Naive thymus-derived CD4-positive, alpha-beta T cell (primary cell): ENCODE measurements at regions not wholly inside any gene's neighbourhood (a gene's known extent, or its start where the extent isn't known, plus 50 kb on each side); places are given as distances from the start of the nearest gene placed in this dataset.

Source experiments
- ATAC-seq: fragments of 150-1000 bp; cut with Tn5 transposase; 2 replicates; pipeline ENCODE4 v1.10.0; 2021; ENCODE audit warnings: mild to moderate bottlenecking, moderate library complexity
- CTCF ChIA-PET: fragments of 350-600 bp; sonication (Branson Sonifier 250); formaldehyde crosslinking; loops from one replicate; lab custom pipeline; 2021; ENCODE audit warnings: antibody characterized with exemption; lab: Charles Lee
- POLR2A ChIA-PET: fragments of 350-600 bp; sonication (Branson Sonifier 250); formaldehyde crosslinking; loops from one replicate; lab custom pipeline; 2021; ENCODE audit warnings: antibody characterized with exemption, inconsistent platforms; lab: Charles Lee
- DNase-seq, 9 donors: peaks; one replicate each; pipeline versions ENCODE4 v3.0.0 to v3.0.0-alpha.2; 2020 to 2022; ENCODE audit warnings: mixed read lengths in 1 of 9
- H3K27ac ChIP-seq: one replicate; pipeline ENCODE4 v1.7.0; 2013; ENCODE audit warnings: mild to moderate bottlenecking, low read depth, low read length, moderate library complexity
- H3K27me3 ChIP-seq, 2 donors: one replicate each; pipeline ENCODE4 v1.7.0; 2013; ENCODE audit warnings: low read length in 2 of 2, mild to moderate bottlenecking in 2 of 2, moderate library complexity in 2 of 2; ENCODE audit not compliant: control insufficient read depth in 2 of 2, insufficient read depth in 2 of 2
- H3K36me3 ChIP-seq, 3 experiments: 1 replicate in 2 of 3; 2 replicates in 1 of 3; pipeline ENCODE4 v1.7.0; 2013; ENCODE audit warnings: low read length in 3 of 3, mild to moderate bottlenecking in 3 of 3, moderate library complexity in 1 of 3; ENCODE audit not compliant: insufficient read depth in 3 of 3, control insufficient read depth in 2 of 3
- H3K4me1 ChIP-seq, 2 donors: one replicate each; pipeline ENCODE4 v1.7.0; 2013; ENCODE audit warnings: low read length in 2 of 2, mild to moderate bottlenecking in 2 of 2, moderate library complexity in 1 of 2; ENCODE audit not compliant: control insufficient read depth in 2 of 2, insufficient read depth in 2 of 2
- H3K4me3 ChIP-seq: 2 replicates; pipeline ENCODE4 v1.7.0; 2013; ENCODE audit warnings: mild to moderate bottlenecking, low read length
- H3K9me3 ChIP-seq, 3 experiments: 1 replicate in 2 of 3; 2 replicates in 1 of 3; pipeline ENCODE4 v1.7.0; 2013; ENCODE audit warnings: low read length in 3 of 3; ENCODE audit not compliant: control insufficient read depth in 2 of 3
- H3K27ac Mint-ChIP-seq, 9 donors: one replicate each; pipeline ENCODE4 v1.8.0; 2020 to 2022; ENCODE audit warnings: mixed read lengths in 9 of 9, mild to moderate bottlenecking in 8 of 9, moderate library complexity in 5 of 9, inconsistent platforms in 2 of 9
- H3K27me3 Mint-ChIP-seq, 5 donors: one replicate each; pipeline ENCODE4 v1.8.0; 2021 to 2022; ENCODE audit warnings: mixed read lengths in 5 of 5, mild to moderate bottlenecking in 1 of 5
- H3K36me3 Mint-ChIP-seq, 5 donors: one replicate each; pipeline ENCODE4 v1.8.0; 2020 to 2022; ENCODE audit warnings: mixed read lengths in 5 of 5, mild to moderate bottlenecking in 3 of 5, inconsistent platforms in 1 of 5
- H3K4me1 Mint-ChIP-seq, 7 donors: one replicate each; pipeline ENCODE4 v1.8.0; 2020 to 2022; ENCODE audit warnings: mixed read lengths in 7 of 7, mild to moderate bottlenecking in 3 of 7, inconsistent platforms in 1 of 7
- H3K4me3 Mint-ChIP-seq, 10 donors: one replicate each; pipeline ENCODE4 v1.8.0; 2020 to 2022; ENCODE audit warnings: mild to moderate bottlenecking in 10 of 10, mixed read lengths in 10 of 10, moderate library complexity in 6 of 10, inconsistent platforms in 2 of 10
- H3K9me3 Mint-ChIP-seq, 11 donors: one replicate each; pipeline ENCODE4 v1.8.0; 2020 to 2022; ENCODE audit warnings: mixed read lengths in 11 of 11, mild to moderate bottlenecking in 4 of 11, inconsistent platforms in 1 of 11, moderate library complexity in 1 of 11
- intact Hi-C, 2 donors: fragments of 100-400 bp; cut with micrococcal nuclease; formaldehyde crosslinking; loops; one replicate each; pipeline ENCODE4 v1.15.1; 2023

DNA sequence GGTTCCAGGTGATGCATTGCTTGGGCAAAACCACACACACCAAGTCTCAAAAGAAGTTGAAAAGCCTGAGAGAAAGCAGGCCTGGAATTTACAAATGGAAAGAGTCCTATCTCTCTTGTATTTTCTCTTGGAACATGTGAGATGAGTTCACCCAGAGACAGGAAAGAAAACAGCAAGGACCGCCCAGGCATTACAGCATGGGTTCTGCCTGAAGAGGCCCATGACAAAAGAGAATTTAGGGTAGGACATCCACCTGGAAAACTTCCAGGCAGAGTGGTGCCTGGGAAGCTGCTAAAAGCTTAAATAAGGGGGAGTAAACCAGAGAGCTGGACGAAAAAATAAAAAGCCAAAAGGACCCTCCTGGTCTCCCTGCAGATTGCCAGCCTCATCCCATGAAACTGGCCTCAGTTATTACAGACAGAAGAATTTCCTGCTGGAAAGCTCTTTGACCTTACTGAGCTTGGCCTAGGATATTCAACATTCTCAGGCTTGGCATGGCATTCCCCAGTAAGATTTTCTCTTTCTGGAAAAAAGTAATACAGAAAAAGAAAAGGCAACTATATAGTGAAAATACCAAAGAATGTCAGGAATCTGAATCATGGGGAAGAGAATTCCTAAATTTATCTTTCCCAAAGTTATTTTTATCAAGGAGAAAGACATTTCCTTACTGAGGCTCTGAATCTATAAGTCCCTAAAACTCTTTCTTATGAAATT, 121.3 kb upstream of the NUDT4 start:
- Mint-ChIP-seq H3K9me3 (peaks cover 0 to 26% (median 11%) of the 10 kb centered on the region in 11 donors), H3K27me3 (no peaks in the 10 kb centered on the region), H3K4me1 (no peaks in the 10 kb centered on the region), H3K36me3 (peaks cover 3 to 20% (median 5%) of the 10 kb centered on the region in 5 donors), H3K4me3 (no peak overlapping the region), H3K27ac (no peak overlapping the region)
- Histone ChIP-seq H3K4me3 (no peak overlapping the region), H3K9me3 (peaks cover 0 to 9% (median 7%) of the 10 kb centered on the region in 3 experiments), H3K36me3 (no peaks in the 10 kb centered on the region), H3K27ac (no peak overlapping the region), H3K4me1 (no peaks in the 10 kb centered on the region), H3K27me3 (no peaks in the 10 kb centered on the region)
- DNase-seq: no peak
- intact Hi-C loops: no loop called here
- ATAC-seq: no peak
- ChIA-PET CTCF (no interaction called here), POLR2A (no interaction called here)

DNA sequence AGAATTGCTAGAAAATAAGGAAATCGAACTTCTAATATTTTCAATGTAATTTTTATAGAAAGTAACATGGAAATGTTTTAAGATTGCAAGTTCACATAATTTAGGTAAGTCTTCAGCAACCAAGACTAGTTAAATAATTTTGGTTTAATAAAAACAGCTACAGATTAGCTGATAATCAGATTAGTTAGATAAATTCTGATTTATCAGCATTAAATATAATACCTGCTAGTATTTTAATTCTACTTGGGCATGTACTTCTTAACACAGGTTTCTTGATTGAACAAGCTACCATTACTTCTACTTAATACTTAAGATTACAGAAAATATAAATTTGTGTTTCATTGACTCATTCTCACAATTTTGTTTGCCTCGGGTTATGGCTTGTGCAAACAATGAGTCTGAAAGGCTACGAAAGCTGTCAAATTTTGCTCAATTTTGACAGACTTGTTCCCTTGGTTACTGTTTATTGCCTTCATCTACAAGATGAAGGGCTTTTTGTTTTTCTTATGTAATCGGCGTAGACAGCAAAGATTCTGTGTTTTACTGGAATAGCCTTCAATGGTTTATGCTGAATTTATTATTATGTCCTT, 116.1 kb upstream of the NUDT4 start:
- Mint-ChIP-seq H3K4me3 (no peak overlapping the region), H3K9me3 (peaks cover 0 to 2% (median 0%) of the 10 kb centered on the region in 11 donors), H3K27me3 (peaks cover 0 to 4% (median 0%) of the 10 kb centered on the region in 5 donors), H3K36me3 (no peaks in the 10 kb centered on the region), H3K4me1 (no peaks in the 10 kb centered on the region), H3K27ac (no peak overlapping the region)
- POLR2A ChIA-PET: no interaction called here
- no peak for ATAC-seq
- Histone ChIP-seq H3K9me3 (no peaks in the 10 kb centered on the region), H3K27ac (no peak overlapping the region), H3K4me1 (no peaks in the 10 kb centered on the region), H3K27me3 (no peaks in the 10 kb centered on the region), H3K4me3 (no peak overlapping the region), H3K36me3 (no peaks in the 10 kb centered on the region)
- no peak for DNase-seq
- CTCF ChIA-PET: interaction anchor here (1.3 kb wide), 1 partner anchor 14 kb away, joined by 5 read pairs; no protein-coding TSS in a partner anchor
- intact Hi-C loops: no loop called here

- no peak for ATAC-seq
- intact Hi-C loops: no loop called here
- peaks cover 0 to 10% (median 0%) of the 10 kb centered on the region in 5 donors for H3K36me3 Mint-ChIP-seq
- no peak for DNase-seq
- no peak overlapping the region for H3K4me3 Mint-ChIP-seq
- H3K4me3 ChIP-seq: no peak overlapping the region
- H3K4me1 Mint-ChIP-seq: peaks cover 5 to 21% (median 10%) of the 10 kb centered on the region in 7 donors
- POLR2A ChIA-PET: no interaction called here
- no peaks in the 10 kb centered on the region for H3K36me3 ChIP-seq
- peaks cover 0 to 4% of the 10 kb centered on the region in 2 donors for H3K4me1 ChIP-seq
- CTCF ChIA-PET: no interaction called here
- peak overlapping the region in 1 of 9 donors; percentile 6 for H3K27ac Mint-ChIP-seq
- peaks cover 0 to 9% (median 0%) of the 10 kb centered on the region in 11 donors for H3K9me3 Mint-ChIP-seq
- no peaks in the 10 kb centered on the region for H3K27me3 ChIP-seq
- no peaks in the 10 kb centered on the region for H3K9me3 ChIP-seq
- H3K27me3 Mint-ChIP-seq: no peaks in the 10 kb centered on the region
- H3K27ac ChIP-seq: no peak overlapping the region
Observed at GRCh38 chr12:93272997-93273396, 104.7 kb upstream of the NUDT4 start.

GRCh38 chr12:93273834-93274564, 103.7 kb upstream of the NUDT4 start:
- H3K36me3 Mint-ChIP-seq: peaks cover 0 to 8% (median 0%) of the 10 kb centered on the region in 5 donors
- ATAC-seq: no peak

GRCh38 chr12:93274937-93275336, 102.8 kb upstream of the NUDT4 start:
- H3K27ac Mint-ChIP-seq: peak overlapping the region in 1 of 9 donors; percentile 20
- no peaks in the 10 kb centered on the region for H3K9me3 ChIP-seq
- H3K9me3 Mint-ChIP-seq: peaks cover 0 to 9% (median 0%) of the 10 kb centered on the region in 11 donors
- no peaks in the 10 kb centered on the region for H3K27me3 ChIP-seq
- H3K27me3 Mint-ChIP-seq: no peaks in the 10 kb centered on the region
- peaks cover 0 to 4% of the 10 kb centered on the region in 2 donors for H3K4me1 ChIP-seq
- ChIA-PET CTCF (interaction anchor here (0.6 to 1.7 kb wide), 2 partner anchors 14 to 16 kb away, joined by 3 to 5 read pairs; no protein-coding TSS in a partner anchor), POLR2A (no interaction called here)
- DNase-seq (no peak), ATAC-seq (no peak)
- peaks cover 0 to 8% (median 0%) of the 10 kb centered on the region in 5 donors for H3K36me3 Mint-ChIP-seq
- H3K4me3 Mint-ChIP-seq: no peak overlapping the region
- H3K4me3 ChIP-seq: no peak overlapping the region
- H3K4me1 Mint-ChIP-seq: peaks cover 5 to 21% (median 10%) of the 10 kb centered on the region in 7 donors
- intact Hi-C loops: no loop called here
- H3K36me3 ChIP-seq: no peaks in the 10 kb centered on the region
- H3K27ac ChIP-seq: no peak overlapping the region

More at GRCh38 chr12:93273834-93274564, 103.7 kb upstream of the NUDT4 start:
- H3K4me3 Mint-ChIP-seq: peak overlapping the region in 6 of 10 donors; percentile 34 to 65 (median 49)
- H3K9me3 Mint-ChIP-seq: peaks cover 0 to 9% (median 0%) of the 10 kb centered on the region in 11 donors
- Histone ChIP-seq H3K27me3 (no peaks in the 10 kb centered on the region), H3K27ac (no peak overlapping the region), H3K36me3 (no peaks in the 10 kb centered on the region), H3K9me3 (no peaks in the 10 kb centered on the region), H3K4me3 (no peak overlapping the region), H3K4me1 (peaks cover 0 to 4% of the 10 kb centered on the region in 2 donors)
- H3K27me3 Mint-ChIP-seq: no peaks in the 10 kb centered on the region
- DNase-seq: no peak
- CTCF ChIA-PET: no interaction called here
- POLR2A ChIA-PET: no interaction called here
- peak overlapping the region in 6 of 9 donors; percentile 20 to 92 (median 40) for H3K27ac Mint-ChIP-seq
- intact Hi-C loops: no loop called here
- peaks cover 5 to 21% (median 10%) of the 10 kb centered on the region in 7 donors for H3K4me1 Mint-ChIP-seq

DNA sequence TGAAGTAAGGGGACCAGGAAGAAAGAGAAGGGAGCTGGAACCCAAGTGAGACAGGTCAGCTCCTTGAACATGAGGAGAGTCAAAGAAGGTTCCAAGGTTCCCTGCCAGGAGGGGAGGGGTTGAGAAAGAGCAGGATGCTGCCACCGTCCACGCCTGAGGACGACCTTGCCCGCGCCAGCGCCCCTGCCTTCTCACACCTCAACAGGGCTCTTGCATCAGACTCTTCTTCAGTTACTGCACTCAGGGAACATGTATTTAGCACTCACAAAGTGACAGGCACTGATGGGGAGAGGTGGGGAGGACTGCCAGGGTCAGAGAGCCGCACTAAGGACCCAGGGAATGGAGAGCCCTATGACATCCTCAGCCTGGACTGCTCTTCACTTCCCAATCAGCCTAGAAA, 102.1 kb upstream of the NUDT4 start:
- H3K36me3 ChIP-seq: no peaks in the 10 kb centered on the region

More for the DNA sequence above, 102.1 kb upstream of the NUDT4 start:
- no peak overlapping the region for H3K27ac ChIP-seq
- peaks cover 0 to 9% (median 0%) of the 10 kb centered on the region in 11 donors for H3K9me3 Mint-ChIP-seq
- CTCF ChIA-PET: interaction anchor here (0.6 to 1.7 kb wide), 2 partner anchors 15 to 16 kb away, joined by 3 to 5 read pairs; no protein-coding TSS in a partner anchor
- H3K4me3 Mint-ChIP-seq: no peak overlapping the region
- POLR2A ChIA-PET: no interaction called here
- H3K27ac Mint-ChIP-seq: no peak overlapping the region
- DNase-seq (no peak), ATAC-seq (no peak)
- H3K9me3 ChIP-seq: no peaks in the 10 kb centered on the region
- intact Hi-C loops: no loop called here
- H3K4me3 ChIP-seq: no peak overlapping the region
- no peaks in the 10 kb centered on the region for H3K27me3 ChIP-seq
- peaks cover 5 to 21% (median 10%) of the 10 kb centered on the region in 7 donors for H3K4me1 Mint-ChIP-seq
- H3K27me3 Mint-ChIP-seq: no peaks in the 10 kb centered on the region
- peaks cover 0 to 8% (median 0%) of the 10 kb centered on the region in 5 donors for H3K36me3 Mint-ChIP-seq
- peaks cover 0 to 4% of the 10 kb centered on the region in 2 donors for H3K4me1 ChIP-seq
